Nephron progenitor cell (in vitro differentiated cells): ENCODE measurements at regions not wholly inside any gene's neighbourhood (a gene's known extent, or its start where the extent isn't known, plus 50 kb on each side); places are given as distances from the start of the nearest gene placed in this dataset.

Experiments used
- DNase-seq: peaks from one replicate; pipeline ENCODE4 v3.0.0; 2021
- H3K27ac Mint-ChIP-seq: 2 replicates; pipeline ENCODE4 v1.8.0; 2021; ENCODE audit warnings: mild to moderate bottlenecking, moderate library complexity, mixed read lengths
- H3K27me3 Mint-ChIP-seq: 2 replicates; pipeline ENCODE4 v1.8.0; 2021; ENCODE audit warnings: mild to moderate bottlenecking, low read depth, mixed read lengths; ENCODE audit not compliant: poor library complexity
- H3K36me3 Mint-ChIP-seq: 2 replicates; pipeline ENCODE4 v1.8.0; 2021; ENCODE audit warnings: low read depth, mixed read lengths
- H3K4me1 Mint-ChIP-seq: 2 replicates; pipeline ENCODE4 v1.8.0; 2021; ENCODE audit warnings: mixed read lengths
- H3K4me3 Mint-ChIP-seq: 2 replicates; pipeline ENCODE4 v1.8.0; 2021; ENCODE audit warnings: mild to moderate bottlenecking, moderate library complexity, mixed read lengths
- H3K9me3 Mint-ChIP-seq: 2 replicates; pipeline ENCODE4 v1.8.0; 2021; ENCODE audit warnings: mild to moderate bottlenecking, moderate library complexity, mixed read lengths
- TF ChIP-seq, protein P1 (sequence below): fragments of 200-600 bp; sonication (generic); IDR thresholded peaks from 2 replicates; pipeline ENCODE4 v1.5.0; 2021; ENCODE audit warnings: antibody characterized with exemption

GRCh38 chr10:36837416-36837815 is 288.0 kb upstream of the ANKRD30A start:
- Mint-ChIP-seq H3K4me3 (no peak overlapping the region), H3K27ac (no peak overlapping the region), H3K9me3 (peaks cover 40% of the 10 kb centered on the region), H3K4me1 (no peaks in the 10 kb centered on the region), H3K27me3 (peaks cover under 1% of the 10 kb centered on the region), H3K36me3 (no peaks in the 10 kb centered on the region)
- no peak for DNase-seq
- TF ChIP-seq, protein P1, sequence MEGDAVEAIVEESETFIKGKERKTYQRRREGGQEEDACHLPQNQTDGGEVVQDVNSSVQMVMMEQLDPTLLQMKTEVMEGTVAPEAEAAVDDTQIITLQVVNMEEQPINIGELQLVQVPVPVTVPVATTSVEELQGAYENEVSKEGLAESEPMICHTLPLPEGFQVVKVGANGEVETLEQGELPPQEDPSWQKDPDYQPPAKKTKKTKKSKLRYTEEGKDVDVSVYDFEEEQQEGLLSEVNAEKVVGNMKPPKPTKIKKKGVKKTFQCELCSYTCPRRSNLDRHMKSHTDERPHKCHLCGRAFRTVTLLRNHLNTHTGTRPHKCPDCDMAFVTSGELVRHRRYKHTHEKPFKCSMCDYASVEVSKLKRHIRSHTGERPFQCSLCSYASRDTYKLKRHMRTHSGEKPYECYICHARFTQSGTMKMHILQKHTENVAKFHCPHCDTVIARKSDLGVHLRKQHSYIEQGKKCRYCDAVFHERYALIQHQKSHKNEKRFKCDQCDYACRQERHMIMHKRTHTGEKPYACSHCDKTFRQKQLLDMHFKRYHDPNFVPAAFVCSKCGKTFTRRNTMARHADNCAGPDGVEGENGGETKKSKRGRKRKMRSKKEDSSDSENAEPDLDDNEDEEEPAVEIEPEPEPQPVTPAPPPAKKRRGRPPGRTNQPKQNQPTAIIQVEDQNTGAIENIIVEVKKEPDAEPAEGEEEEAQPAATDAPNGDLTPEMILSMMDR = no peak

GRCh38 chr10:36819781-36820180 is 305.6 kb upstream of the ANKRD30A start:
- no peaks in the 10 kb centered on the region for H3K36me3 Mint-ChIP-seq
- no peaks in the 10 kb centered on the region for H3K27me3 Mint-ChIP-seq
- DNase-seq = no peak
- H3K9me3 Mint-ChIP-seq = peaks cover 61% of the 10 kb centered on the region
- no peak overlapping the region for H3K27ac Mint-ChIP-seq
- H3K4me3 Mint-ChIP-seq = no peak overlapping the region
- H3K4me1 Mint-ChIP-seq = no peaks in the 10 kb centered on the region
- TF ChIP-seq, protein P1 = no peak

DNA sequence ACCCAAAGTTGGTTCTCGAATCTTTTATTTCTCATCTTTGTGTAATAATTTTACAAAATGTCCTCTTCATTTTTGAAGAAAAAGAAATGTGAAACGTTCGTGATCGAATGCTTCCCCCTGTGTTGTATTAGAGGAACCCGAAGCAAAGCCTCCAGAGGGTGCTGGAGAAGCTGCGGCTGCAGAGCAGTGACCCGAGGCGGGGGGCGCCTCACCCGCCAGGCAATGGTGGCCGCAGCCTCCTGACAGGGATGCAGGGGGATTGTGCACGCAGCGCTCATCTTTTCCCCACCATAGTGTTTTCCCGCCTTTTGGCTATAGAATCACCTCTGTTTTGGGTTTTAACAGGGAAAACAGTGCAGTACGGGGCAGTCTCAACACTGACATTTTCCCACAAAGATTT is 307.5 kb upstream of the ANKRD30A start:
- TF ChIP-seq, protein P1 = no peak
- H3K4me3 Mint-ChIP-seq = no peak overlapping the region
- H3K27me3 Mint-ChIP-seq = peaks cover 2% of the 10 kb centered on the region
- H3K4me1 Mint-ChIP-seq = no peaks in the 10 kb centered on the region
- no peaks in the 10 kb centered on the region for H3K36me3 Mint-ChIP-seq
- peaks cover 50% of the 10 kb centered on the region for H3K9me3 Mint-ChIP-seq
- H3K27ac Mint-ChIP-seq = no peak overlapping the region
- no peak for DNase-seq

- Mint-ChIP-seq H3K27me3 (peaks cover 9% of the 10 kb centered on the region), H3K9me3 (peaks cover 42% of the 10 kb centered on the region), H3K27ac (no peak overlapping the region), H3K4me1 (no peaks in the 10 kb centered on the region), H3K4me3 (no peak overlapping the region), H3K36me3 (no peaks in the 10 kb centered on the region)
- DNase-seq = no peak
- TF ChIP-seq, protein P1 = no peak
These were observed 316.6 kb upstream of the ANKRD30A start for GRCh38 chr10:36808625-36809362.

DNA sequence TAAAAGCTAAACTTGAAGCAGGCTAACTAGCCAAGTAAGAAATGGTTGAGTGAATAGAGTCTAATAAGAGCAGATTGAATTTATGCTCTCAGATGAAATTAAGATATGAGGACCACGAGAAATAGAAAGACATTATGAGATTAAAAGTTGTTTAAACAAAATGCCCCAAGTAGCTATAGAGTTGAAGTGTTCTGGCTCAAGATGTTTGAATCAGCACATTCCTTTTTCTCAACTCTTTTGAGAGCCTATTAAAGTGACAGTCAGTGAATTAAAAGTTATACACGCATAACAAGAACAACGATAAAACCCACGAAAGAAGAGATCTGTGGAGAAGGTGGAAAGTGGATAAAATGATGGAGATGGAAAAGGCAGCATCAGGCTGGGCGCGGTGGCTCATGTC is 322.2 kb upstream of the ANKRD30A start:
- peaks cover 29% of the 10 kb centered on the region for H3K4me1 Mint-ChIP-seq
- H3K27ac Mint-ChIP-seq = no peak overlapping the region
- no peaks in the 10 kb centered on the region for H3K27me3 Mint-ChIP-seq
- TF ChIP-seq, protein P1 = no peak
- no peak for DNase-seq
- H3K9me3 Mint-ChIP-seq = peaks cover 29% of the 10 kb centered on the region
- no peak overlapping the region for H3K4me3 Mint-ChIP-seq
- no peaks in the 10 kb centered on the region for H3K36me3 Mint-ChIP-seq
